HepG2 (cell line): ENCODE measurements at regions not wholly inside any gene's neighbourhood (a gene's known extent, or its start where the extent isn't known, plus 50 kb on each side); places are given as distances from the start of the nearest gene placed in this dataset.

Experiments
- NFIB ChIP-seq: sonication (generic); formaldehyde crosslinking; IDR thresholded peaks from 2 replicates; pipeline ENCODE4 v1.9.0; 2021; ENCODE audit warnings: missing genetic modification reagents, mild to moderate bottlenecking, borderline replicate concordance
- POLR2AphosphoS2 ChIP-seq: IDR thresholded peaks from 2 replicates; pipeline ENCODE4 v1.6.1; 2011; ENCODE audit warnings: low read depth, low read length, improper control_type of control experiment
- RNF2 ChIP-seq: fragments of 450-650 bp; conservative IDR thresholded peaks from 2 replicates; pipeline ENCODE4 v1.6.1; 2016; ENCODE audit warnings: low read depth
- ZMYM3 ChIP-seq: sonication (generic); formaldehyde crosslinking; IDR thresholded peaks from 2 replicates; pipeline ENCODE4 v1.5.1; 2020; ENCODE audit warnings: mild to moderate bottlenecking, missing genetic modification reagents
- ZNF616 ChIP-seq: sonication (generic); formaldehyde crosslinking; IDR thresholded peaks from 2 replicates; pipeline ENCODE4 v1.5.0; 2020; ENCODE audit warnings: low read depth, mild to moderate bottlenecking, missing genetic modification reagents
- ZNF678 ChIP-seq: sonication (generic); formaldehyde crosslinking; IDR thresholded peaks from 2 replicates; pipeline ENCODE4 v1.4.0; 2020; ENCODE audit warnings: mild to moderate bottlenecking, missing genetic modification reagents
- ZSCAN30 ChIP-seq: sonication (generic); formaldehyde crosslinking; IDR thresholded peaks from 2 replicates; pipeline ENCODE4 v1.5.0; 2020; ENCODE audit warnings: mild to moderate bottlenecking, missing genetic modification reagents
- TF ChIP-seq, protein P1 (sequence below): sonication (generic); formaldehyde crosslinking; IDR thresholded peaks from 2 replicates; pipeline ENCODE4 v1.9.0; 2021; ENCODE audit warnings: missing genetic modification reagents, borderline replicate concordance
- TF ChIP-seq, protein P2 (sequence below): sonication (generic); formaldehyde crosslinking; IDR thresholded peaks from 2 replicates; pipeline ENCODE4 v1.8.1; 2023; ENCODE audit warnings: mild to moderate bottlenecking, moderate library complexity, missing genetic modification reagents
- TF ChIP-seq, protein P3 (sequence below): sonication (generic); formaldehyde crosslinking; IDR thresholded peaks from 2 replicates; pipeline ENCODE4 v1.4.0; 2020; ENCODE audit warnings: mild to moderate bottlenecking, missing genetic modification reagents
- TF ChIP-seq, protein P4 (sequence below): sonication (generic); formaldehyde crosslinking; IDR thresholded peaks from 2 replicates; pipeline ENCODE4 v1.5.0; 2020; ENCODE audit warnings: mild to moderate bottlenecking, missing genetic modification reagents, borderline replicate concordance
- TF ChIP-seq, protein P5 (sequence below): sonication (generic); formaldehyde crosslinking; IDR thresholded peaks from 2 replicates; pipeline ENCODE4 v1.9.0; 2021; ENCODE audit warnings: mild to moderate bottlenecking, missing genetic modification reagents

DNA sequence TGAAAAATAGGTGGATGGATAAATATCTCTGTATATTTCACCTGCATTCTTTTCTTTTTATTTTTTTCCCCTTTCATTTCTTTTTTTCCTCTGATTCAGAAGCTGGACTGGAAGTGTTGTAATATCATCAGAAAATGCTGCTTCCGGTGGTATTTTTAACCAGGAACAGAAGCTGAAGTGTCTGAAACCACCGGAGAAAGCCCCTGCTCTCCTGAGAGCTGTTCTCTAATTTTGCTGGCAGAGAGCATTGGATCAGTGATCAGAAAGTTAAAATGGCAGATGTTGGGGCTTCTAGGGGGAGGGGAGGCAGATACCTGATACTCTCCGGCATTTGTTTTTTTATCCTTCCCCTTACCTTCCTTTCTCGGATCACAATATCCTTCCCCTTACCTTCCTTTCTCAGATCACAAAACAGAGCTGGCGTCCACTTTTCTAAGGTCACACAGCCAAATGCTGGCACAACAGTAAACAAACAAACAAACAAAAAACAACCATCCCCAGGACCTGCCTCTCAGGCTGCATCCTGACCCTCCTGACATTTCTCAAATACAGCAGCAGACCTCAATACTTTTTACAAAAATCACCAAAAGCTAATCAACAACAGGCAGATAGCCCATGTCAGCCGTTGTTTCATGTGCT lies 143.2 kb upstream of the ZNF217 start (continued):
- TF ChIP-seq, protein P1, sequence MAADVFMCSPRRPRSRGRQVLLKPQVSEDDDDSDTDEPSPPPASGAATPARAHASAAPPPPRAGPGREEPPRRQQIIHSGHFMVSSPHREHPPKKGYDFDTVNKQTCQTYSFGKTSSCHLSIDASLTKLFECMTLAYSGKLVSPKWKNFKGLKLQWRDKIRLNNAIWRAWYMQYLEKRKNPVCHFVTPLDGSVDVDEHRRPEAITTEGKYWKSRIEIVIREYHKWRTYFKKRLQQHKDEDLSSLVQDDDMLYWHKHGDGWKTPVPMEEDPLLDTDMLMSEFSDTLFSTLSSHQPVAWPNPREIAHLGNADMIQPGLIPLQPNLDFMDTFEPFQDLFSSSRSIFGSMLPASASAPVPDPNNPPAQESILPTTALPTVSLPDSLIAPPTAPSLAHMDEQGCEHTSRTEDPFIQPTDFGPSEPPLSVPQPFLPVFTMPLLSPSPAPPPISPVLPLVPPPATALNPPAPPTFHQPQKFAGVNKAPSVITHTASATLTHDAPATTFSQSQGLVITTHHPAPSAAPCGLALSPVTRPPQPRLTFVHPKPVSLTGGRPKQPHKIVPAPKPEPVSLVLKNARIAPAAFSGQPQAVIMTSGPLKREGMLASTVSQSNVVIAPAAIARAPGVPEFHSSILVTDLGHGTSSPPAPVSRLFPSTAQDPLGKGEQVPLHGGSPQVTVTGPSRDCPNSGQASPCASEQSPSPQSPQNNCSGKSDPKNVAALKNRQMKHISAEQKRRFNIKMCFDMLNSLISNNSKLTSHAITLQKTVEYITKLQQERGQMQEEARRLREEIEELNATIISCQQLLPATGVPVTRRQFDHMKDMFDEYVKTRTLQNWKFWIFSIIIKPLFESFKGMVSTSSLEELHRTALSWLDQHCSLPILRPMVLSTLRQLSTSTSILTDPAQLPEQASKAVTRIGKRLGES (CRISPR knock-in tag), result no peak
- TF ChIP-seq, protein P2, sequence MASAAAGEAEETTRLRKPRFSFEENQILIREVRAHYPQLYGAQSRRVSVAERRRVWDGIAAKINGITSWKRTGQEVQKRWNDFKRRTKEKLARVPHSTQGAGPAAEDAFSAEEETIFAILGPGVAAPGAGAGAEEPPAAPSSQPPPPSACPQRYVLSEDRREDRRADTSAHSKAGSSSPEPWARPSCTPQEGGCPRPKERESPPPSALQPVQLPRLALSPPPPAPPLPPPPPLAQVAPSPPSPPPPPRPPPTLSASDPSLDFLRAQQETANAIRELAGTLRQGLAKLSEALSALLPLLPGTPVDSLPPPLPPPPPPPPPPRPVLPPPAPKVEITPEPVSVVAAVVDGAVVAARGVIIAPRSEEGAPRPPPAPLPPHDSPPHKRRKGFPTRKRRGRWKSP, result 0 out of 2 replicates have a peak, but pooled peaks have one; percentile 31
- TF ChIP-seq POLR2AphosphoS2, result no peak
- TF ChIP-seq ZMYM3, result peak; percentile 87
- TF ChIP-seq, protein P3, sequence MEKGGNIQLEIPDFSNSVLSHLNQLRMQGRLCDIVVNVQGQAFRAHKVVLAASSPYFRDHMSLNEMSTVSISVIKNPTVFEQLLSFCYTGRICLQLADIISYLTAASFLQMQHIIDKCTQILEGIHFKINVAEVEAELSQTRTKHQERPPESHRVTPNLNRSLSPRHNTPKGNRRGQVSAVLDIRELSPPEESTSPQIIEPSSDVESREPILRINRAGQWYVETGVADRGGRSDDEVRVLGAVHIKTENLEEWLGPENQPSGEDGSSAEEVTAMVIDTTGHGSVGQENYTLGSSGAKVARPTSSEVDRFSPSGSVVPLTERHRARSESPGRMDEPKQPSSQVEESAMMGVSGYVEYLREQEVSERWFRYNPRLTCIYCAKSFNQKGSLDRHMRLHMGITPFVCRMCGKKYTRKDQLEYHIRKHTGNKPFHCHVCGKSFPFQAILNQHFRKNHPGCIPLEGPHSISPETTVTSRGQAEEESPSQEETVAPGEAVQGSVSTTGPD (CRISPR knock-in tag), result 0 out of 2 replicates have a peak, but pooled peaks have one; percentile 23
- no peak for TF ChIP-seq ZSCAN30 (CRISPR knock-in tag)
- TF ChIP-seq NFIB, result no peak
- no peak for TF ChIP-seq ZNF678 (CRISPR knock-in tag)
- TF ChIP-seq, protein P4, sequence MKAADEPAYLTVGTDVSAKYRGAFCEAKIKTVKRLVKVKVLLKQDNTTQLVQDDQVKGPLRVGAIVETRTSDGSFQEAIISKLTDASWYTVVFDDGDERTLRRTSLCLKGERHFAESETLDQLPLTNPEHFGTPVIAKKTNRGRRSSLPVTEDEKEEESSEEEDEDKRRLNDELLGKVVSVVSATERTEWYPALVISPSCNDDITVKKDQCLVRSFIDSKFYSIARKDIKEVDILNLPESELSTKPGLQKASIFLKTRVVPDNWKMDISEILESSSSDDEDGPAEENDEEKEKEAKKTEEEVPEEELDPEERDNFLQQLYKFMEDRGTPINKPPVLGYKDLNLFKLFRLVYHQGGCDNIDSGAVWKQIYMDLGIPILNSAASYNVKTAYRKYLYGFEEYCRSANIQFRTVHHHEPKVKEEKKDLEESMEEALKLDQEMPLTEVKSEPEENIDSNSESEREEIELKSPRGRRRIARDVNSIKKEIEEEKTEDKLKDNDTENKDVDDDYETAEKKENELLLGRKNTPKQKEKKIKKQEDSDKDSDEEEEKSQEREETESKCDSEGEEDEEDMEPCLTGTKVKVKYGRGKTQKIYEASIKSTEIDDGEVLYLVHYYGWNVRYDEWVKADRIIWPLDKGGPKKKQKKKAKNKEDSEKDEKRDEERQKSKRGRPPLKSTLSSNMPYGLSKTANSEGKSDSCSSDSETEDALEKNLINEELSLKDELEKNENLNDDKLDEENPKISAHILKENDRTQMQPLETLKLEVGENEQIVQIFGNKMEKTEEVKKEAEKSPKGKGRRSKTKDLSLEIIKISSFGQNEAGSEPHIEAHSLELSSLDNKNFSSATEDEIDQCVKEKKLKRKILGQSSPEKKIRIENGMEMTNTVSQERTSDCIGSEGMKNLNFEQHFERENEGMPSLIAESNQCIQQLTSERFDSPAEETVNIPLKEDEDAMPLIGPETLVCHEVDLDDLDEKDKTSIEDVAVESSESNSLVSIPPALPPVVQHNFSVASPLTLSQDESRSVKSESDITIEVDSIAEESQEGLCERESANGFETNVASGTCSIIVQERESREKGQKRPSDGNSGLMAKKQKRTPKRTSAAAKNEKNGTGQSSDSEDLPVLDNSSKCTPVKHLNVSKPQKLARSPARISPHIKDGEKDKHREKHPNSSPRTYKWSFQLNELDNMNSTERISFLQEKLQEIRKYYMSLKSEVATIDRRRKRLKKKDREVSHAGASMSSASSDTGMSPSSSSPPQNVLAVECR (CRISPR knock-in tag), result no peak
- no peak for TF ChIP-seq ZNF616 (CRISPR knock-in tag)
- TF ChIP-seq, protein P5, sequence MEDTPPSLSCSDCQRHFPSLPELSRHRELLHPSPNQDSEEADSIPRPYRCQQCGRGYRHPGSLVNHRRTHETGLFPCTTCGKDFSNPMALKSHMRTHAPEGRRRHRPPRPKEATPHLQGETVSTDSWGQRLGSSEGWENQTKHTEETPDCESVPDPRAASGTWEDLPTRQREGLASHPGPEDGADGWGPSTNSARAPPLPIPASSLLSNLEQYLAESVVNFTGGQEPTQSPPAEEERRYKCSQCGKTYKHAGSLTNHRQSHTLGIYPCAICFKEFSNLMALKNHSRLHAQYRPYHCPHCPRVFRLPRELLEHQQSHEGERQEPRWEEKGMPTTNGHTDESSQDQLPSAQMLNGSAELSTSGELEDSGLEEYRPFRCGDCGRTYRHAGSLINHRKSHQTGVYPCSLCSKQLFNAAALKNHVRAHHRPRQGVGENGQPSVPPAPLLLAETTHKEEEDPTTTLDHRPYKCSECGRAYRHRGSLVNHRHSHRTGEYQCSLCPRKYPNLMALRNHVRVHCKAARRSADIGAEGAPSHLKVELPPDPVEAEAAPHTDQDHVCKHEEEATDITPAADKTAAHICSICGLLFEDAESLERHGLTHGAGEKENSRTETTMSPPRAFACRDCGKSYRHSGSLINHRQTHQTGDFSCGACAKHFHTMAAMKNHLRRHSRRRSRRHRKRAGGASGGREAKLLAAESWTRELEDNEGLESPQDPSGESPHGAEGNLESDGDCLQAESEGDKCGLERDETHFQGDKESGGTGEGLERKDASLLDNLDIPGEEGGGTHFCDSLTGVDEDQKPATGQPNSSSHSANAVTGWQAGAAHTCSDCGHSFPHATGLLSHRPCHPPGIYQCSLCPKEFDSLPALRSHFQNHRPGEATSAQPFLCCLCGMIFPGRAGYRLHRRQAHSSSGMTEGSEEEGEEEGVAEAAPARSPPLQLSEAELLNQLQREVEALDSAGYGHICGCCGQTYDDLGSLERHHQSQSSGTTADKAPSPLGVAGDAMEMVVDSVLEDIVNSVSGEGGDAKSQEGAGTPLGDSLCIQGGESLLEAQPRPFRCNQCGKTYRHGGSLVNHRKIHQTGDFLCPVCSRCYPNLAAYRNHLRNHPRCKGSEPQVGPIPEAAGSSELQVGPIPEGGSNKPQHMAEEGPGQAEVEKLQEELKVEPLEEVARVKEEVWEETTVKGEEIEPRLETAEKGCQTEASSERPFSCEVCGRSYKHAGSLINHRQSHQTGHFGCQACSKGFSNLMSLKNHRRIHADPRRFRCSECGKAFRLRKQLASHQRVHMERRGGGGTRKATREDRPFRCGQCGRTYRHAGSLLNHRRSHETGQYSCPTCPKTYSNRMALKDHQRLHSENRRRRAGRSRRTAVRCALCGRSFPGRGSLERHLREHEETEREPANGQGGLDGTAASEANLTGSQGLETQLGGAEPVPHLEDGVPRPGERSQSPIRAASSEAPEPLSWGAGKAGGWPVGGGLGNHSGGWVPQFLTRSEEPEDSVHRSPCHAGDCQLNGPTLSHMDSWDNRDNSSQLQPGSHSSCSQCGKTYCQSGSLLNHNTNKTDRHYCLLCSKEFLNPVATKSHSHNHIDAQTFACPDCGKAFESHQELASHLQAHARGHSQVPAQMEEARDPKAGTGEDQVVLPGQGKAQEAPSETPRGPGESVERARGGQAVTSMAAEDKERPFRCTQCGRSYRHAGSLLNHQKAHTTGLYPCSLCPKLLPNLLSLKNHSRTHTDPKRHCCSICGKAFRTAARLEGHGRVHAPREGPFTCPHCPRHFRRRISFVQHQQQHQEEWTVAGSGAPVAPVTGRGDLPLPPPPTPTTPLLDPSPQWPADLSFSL, result no peak
- TF ChIP-seq RNF2, result no peak
